Astrocyte of the cerebellum (primary cell): ENCODE measurements at regions not wholly inside any gene's neighbourhood (a gene's known extent, or its start where the extent isn't known, plus 50 kb on each side); places are given as distances from the start of the nearest gene placed in this dataset.

ENCODE experiments used
- DNase-seq: peaks from one replicate; pipeline ENCODE4 v3.0.0-alpha.2; 2011; ENCODE audit warnings: low read depth
- H3K4me3 ChIP-seq: 2 replicates; pipeline ENCODE4 v1.5.1; 2011; ENCODE audit warnings: mild to moderate bottlenecking, low read depth, low read length, moderate library complexity
- in situ Hi-C: cut with HindIII; loops from 2 replicates; pipeline ENCODE4 v1.10.0; 2017; ENCODE audit warnings: low sequenced_read_pairs
- TF ChIP-seq, protein P1 (sequence below): IDR thresholded peaks from 2 replicates; pipeline ENCODE4 v1.5.1; 2012; ENCODE audit warnings: low read length, low read depth, moderate library complexity, mild to moderate bottlenecking; ENCODE audit errors: missing control alignments

DNA sequence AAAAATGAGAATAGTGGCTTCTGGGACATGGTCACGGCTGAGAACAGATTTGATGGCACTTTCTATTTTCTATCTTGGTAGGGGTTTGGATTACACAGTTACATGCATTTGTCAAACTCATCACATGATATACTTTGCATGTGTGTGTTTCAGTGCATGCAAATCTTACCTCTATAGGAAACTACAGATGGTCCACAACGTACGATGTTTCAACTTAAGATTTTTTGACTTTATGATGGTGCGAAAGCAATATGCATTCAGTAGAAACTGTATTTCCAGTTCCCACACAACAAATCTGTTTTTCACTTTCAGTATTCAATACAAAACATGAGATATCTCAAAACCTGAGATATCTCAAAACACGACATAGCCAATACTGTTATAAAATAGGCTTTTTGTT, 231.8 kb upstream of the SPTLC3 start:
- no peak overlapping the region for H3K4me3 ChIP-seq
- in situ Hi-C loops = no loop called here
- DNase-seq = no peak
- TF ChIP-seq, protein P1, sequence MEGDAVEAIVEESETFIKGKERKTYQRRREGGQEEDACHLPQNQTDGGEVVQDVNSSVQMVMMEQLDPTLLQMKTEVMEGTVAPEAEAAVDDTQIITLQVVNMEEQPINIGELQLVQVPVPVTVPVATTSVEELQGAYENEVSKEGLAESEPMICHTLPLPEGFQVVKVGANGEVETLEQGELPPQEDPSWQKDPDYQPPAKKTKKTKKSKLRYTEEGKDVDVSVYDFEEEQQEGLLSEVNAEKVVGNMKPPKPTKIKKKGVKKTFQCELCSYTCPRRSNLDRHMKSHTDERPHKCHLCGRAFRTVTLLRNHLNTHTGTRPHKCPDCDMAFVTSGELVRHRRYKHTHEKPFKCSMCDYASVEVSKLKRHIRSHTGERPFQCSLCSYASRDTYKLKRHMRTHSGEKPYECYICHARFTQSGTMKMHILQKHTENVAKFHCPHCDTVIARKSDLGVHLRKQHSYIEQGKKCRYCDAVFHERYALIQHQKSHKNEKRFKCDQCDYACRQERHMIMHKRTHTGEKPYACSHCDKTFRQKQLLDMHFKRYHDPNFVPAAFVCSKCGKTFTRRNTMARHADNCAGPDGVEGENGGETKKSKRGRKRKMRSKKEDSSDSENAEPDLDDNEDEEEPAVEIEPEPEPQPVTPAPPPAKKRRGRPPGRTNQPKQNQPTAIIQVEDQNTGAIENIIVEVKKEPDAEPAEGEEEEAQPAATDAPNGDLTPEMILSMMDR = no peak

DNA sequence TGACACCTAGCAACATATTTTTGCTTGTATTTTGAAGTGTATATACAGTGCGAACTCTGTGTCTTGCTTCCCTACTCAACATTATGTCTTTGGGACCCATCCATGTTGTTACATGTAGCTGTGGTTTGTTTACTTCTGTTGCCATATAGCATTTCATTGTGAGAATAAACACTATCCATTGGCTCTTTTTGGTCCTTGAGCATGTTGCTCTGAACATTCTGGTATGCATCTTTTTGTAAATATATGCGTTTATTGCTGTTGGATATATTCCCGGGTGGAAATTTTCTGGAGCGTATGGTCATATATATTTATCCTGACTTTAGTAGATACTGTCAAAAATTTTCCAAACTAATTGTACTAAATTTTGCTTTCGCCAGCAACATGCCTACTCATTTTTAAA, 222.5 kb upstream of the SPTLC3 start:
- H3K4me3 ChIP-seq = no peak overlapping the region
- TF ChIP-seq, protein P1 = no peak
- DNase-seq = no peak
- in situ Hi-C loops = no loop called here

DNA sequence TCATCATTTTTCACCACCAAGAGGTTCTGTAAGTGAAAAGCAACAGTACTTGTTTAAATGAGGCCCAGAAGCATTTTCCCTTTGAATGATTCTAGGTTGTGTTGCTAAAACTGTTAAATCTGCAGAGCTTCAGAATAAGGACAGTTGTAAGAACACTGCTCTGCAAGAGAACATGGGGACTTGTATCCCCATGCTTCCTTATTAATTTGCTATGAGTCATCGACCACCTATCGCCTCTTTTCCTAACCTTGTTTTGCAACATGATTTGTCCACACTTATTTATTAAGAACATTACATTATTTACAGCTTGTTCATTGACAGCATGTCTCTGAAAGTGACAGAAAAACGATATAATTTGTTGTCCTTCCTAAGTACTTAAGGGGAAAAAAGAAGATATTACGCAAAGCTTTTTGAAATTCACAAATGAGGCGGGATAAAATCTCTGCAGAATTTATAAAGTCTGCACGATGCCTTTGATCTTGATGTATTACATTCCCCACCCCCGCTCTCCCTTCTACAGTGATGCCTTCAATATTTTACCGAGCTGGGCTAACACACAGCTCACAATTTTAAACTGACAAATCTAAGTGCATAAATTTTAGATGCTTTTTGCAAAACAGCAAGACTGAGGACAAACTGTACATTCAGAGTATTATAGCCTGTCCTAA, 220.0 kb upstream of the SPTLC3 start:
- TF ChIP-seq, protein P1 = no peak
- no peak overlapping the region for H3K4me3 ChIP-seq
- in situ Hi-C loops = no loop called here
- no peak for DNase-seq

DNA sequence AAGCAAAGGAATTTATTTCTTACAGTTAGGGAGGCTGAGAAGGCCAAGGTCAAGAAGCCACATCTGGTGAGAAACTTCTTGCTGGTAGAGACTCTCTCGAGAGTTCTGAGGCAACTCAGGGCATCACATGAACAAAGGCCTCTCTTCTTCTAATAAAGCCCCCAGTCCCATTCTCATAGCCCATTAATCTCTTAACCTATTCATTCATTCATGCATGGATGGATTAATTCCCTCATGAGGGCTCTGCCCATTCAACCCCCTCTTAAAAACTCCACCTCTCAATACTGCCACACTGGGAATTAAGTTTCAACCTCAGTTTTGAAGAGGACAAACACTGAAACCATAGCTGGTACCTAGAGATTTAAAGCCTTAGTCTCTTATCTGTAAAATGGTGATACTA, 217.9 kb upstream of the SPTLC3 start:
- TF ChIP-seq, protein P1 = no peak
- in situ Hi-C loops = no loop called here
- no peak overlapping the region for H3K4me3 ChIP-seq
- no peak for DNase-seq

DNA sequence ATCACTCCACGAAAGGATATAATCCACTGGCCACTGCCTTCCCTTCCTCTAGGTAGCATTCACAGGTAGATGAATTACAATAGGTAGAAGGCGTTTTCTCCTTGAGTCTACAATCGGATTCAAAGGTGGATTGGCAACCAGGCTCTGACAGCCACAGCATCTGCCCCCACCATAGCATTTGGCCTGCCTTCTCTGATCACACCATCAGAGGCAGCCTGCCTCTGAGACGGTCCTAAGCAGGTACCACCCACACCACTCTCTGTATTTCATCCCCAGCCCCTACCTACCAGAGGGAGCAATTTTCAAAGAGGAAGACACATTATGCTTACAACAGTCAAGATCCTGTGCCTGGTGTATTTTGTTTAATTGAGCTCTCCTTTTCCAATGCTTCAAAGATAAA, 210.5 kb upstream of the SPTLC3 start:
- no peak overlapping the region for H3K4me3 ChIP-seq
- TF ChIP-seq, protein P1 = no peak
- in situ Hi-C loops = no loop called here
- no peak for DNase-seq

DNA sequence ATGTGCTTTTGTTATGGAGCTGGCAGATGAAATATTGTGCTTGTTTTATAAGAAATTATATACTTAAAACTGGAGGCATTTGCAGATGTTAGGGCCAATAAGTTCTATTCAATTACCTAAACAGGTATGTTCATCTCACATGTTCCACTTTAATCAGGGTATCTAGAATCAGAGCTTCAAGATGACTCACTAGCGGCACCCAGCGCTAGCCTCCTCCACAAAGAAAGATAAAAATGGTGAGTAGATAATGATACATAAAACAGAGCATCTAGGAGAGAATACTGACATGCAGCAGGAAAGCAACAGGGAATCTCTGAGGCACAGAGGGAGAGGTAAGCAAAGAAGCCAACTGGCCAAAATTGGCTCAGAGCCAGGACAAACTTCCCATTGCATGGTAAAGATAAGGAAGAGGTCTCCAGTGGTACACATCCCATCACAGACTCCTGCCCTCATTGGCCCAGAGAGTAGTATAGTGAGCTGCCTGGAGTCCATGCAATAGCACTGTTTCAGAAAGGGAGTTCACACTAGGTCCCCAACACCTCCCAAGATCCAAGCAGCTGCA, 200.7 kb upstream of the SPTLC3 start:
- in situ Hi-C loops = loop anchor here (5.0 kb wide), 1 partner anchor 54 kb away; no protein-coding TSS in a partner anchor
- TF ChIP-seq, protein P1 = no peak
- DNase-seq = no peak
- H3K4me3 ChIP-seq = no peak overlapping the region
